Body of pancreas (tissue), 4 donors: ENCODE measurements at regions not wholly inside any gene's neighbourhood (a gene's known extent, or its start where the extent isn't known, plus 50 kb on each side); places are given as distances from the start of the nearest gene placed in this dataset.

Experiments used
- CTCF ChIP-seq, 7 experiments: fragments of 450-650 bp in 4 of 7; fragments of 200-600 bp in 3 of 7; sonication (generic) in 3 of 7; IDR thresholded peaks; one replicate each; pipeline ENCODE4 v1.5.1; 2016 to 2019; ENCODE audit warnings: antibody characterized with exemption in 7 of 7
- POLR2A ChIP-seq, 3 donors: fragments of 450-650 bp; IDR thresholded peaks; one replicate each; pipeline ENCODE4 v1.6.1; 2016; ENCODE audit warnings: antibody characterized with exemption in 3 of 3, mild to moderate bottlenecking in 2 of 3

DNA sequence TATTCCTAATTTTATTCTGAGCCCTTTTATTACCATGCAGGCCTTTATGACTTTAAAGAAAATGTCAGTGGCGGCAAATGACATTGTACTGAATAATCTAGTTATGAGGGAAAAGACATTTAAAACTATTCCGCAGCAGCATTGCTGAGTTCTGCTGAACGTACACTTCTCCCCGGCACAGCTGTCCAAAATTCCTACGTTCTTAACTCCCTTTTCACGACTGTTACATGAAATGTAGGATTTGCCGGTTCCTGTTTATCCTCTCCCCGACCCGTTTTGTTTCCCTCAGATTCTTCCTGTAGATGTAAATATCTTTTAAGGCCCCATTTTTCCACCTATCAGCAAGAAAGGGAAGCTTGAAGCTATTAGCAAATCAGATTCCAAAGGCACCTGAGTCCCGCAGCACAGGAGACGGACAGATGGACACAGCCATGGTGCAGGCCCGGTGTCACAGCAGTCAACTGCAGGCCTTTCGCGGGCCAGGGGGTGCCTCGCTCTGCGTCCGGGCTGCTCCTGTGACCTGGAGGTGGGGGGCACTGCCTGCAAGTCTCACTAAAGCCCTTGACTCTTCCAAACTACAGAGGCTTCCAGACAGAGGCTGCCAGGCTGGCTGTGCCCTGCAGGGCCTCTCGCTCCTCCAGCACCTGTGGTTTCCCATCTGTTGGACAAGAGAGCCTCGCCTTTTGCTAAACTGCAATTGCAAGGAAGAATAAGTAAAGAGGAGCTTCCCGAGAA lies 485.0 kb upstream of the MGMT start:
- no peak for TF ChIP-seq CTCF (IDR thresholded peaks at IDR 0.05)
- no peak for TF ChIP-seq POLR2A (IDR thresholded peaks at IDR 0.05)
